Gastroesophageal sphincter (tissue), 3 donors: ENCODE measurements at regions not wholly inside any gene's neighbourhood (a gene's known extent, or its start where the extent isn't known, plus 50 kb on each side); places are given as distances from the start of the nearest gene placed in this dataset.

ENCODE experiments used
- POLR2A ChIP-seq, 2 donors: fragments of 450-650 bp; IDR thresholded peaks; one replicate each; pipeline ENCODE4 v1.6.1; 2017; ENCODE audit warnings: antibody characterized with exemption in 2 of 2, mild to moderate bottlenecking in 2 of 2, moderate library complexity in 1 of 2
- POLR2AphosphoS5 ChIP-seq: sonication (generic); formaldehyde crosslinking; IDR thresholded peaks from one replicate; pipeline ENCODE4 v1.6.1; 2017; ENCODE audit warnings: antibody characterized with exemption
- TF ChIP-seq, protein P1 (sequence below), 4 experiments: fragments of 200-600 bp in 2 of 4; fragments of 450-650 bp in 2 of 4; sonication (generic) in 1 of 4; IDR thresholded peaks; one replicate each; pipeline ENCODE4 v1.5.1; 2017 to 2019; ENCODE audit warnings: antibody characterized with exemption in 4 of 4, mild to moderate bottlenecking in 2 of 4, moderate library complexity in 2 of 4

GRCh38 chr20:4371623-4372251 is 122.7 kb upstream of the ADRA1D start:
- TF ChIP-seq POLR2A (IDR thresholded peaks at IDR 0.05) (no peak), POLR2AphosphoS5 (no peak)
- TF ChIP-seq, protein P1, sequence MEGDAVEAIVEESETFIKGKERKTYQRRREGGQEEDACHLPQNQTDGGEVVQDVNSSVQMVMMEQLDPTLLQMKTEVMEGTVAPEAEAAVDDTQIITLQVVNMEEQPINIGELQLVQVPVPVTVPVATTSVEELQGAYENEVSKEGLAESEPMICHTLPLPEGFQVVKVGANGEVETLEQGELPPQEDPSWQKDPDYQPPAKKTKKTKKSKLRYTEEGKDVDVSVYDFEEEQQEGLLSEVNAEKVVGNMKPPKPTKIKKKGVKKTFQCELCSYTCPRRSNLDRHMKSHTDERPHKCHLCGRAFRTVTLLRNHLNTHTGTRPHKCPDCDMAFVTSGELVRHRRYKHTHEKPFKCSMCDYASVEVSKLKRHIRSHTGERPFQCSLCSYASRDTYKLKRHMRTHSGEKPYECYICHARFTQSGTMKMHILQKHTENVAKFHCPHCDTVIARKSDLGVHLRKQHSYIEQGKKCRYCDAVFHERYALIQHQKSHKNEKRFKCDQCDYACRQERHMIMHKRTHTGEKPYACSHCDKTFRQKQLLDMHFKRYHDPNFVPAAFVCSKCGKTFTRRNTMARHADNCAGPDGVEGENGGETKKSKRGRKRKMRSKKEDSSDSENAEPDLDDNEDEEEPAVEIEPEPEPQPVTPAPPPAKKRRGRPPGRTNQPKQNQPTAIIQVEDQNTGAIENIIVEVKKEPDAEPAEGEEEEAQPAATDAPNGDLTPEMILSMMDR (IDR thresholded peaks at IDR 0.05): no peak
